ENCODE measurements at regions not wholly inside any gene's neighbourhood (a gene's known extent, or its start where the extent isn't known, plus 50 kb on each side); places are given as distances from the start of the nearest gene placed in this dataset.

- TF ChIP-seq, protein P1, sequence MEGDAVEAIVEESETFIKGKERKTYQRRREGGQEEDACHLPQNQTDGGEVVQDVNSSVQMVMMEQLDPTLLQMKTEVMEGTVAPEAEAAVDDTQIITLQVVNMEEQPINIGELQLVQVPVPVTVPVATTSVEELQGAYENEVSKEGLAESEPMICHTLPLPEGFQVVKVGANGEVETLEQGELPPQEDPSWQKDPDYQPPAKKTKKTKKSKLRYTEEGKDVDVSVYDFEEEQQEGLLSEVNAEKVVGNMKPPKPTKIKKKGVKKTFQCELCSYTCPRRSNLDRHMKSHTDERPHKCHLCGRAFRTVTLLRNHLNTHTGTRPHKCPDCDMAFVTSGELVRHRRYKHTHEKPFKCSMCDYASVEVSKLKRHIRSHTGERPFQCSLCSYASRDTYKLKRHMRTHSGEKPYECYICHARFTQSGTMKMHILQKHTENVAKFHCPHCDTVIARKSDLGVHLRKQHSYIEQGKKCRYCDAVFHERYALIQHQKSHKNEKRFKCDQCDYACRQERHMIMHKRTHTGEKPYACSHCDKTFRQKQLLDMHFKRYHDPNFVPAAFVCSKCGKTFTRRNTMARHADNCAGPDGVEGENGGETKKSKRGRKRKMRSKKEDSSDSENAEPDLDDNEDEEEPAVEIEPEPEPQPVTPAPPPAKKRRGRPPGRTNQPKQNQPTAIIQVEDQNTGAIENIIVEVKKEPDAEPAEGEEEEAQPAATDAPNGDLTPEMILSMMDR (IDR thresholded peaks at IDR 0.05; ENCODE audit: poor library complexity, severe bottlenecking), result no peak
- TF ChIP-seq POLR2AphosphoS5 (IDR thresholded peaks at IDR 0.05) (no peak), RAD21 (conservative IDR thresholded peaks at IDR 0.05) (no peak)
Measured at GRCh38 chr5:164062304-164062703, 556.9 kb downstream of the MAT2B start.
